Stimulated activated CD8-positive, alpha-beta memory T cell treated with anti-CD3 and anti-CD28 coated beads, Interleukin-4, amount 100 ng/mL, for 24 hours (primary cell): ENCODE measurements at regions not wholly inside any gene's neighbourhood (a gene's known extent, or its start where the extent isn't known, plus 50 kb on each side); places are given as distances from the start of the nearest gene placed in this dataset.
"Not testable (repeated sequence)": the region's sequence is repeated elsewhere in the genome, so short reads cannot be mapped to it uniquely, and the experiment has no call there.

Source experiments
- DNase-seq: peaks from one replicate; pipeline ENCODE4 v3.0.0-alpha.2; 2020; ENCODE audit warnings: low read depth

- DNase-seq = not testable (repeated sequence)
Observed at GRCh38 chr6:27826612-27826985, 85.6 kb downstream of the OR2B2 start.

GRCh38 chr6:27825848-27826611 lies 86.2 kb downstream of the OR2B2 start:
- not testable (repeated sequence) for DNase-seq

- DNase-seq = no peak
Observed at GRCh38 chr6:27825025-27825793, 87.0 kb downstream of the OR2B2 start.

- not testable (repeated sequence) for DNase-seq
Observed at GRCh38 chr6:27824211-27825024, 87.8 kb downstream of the OR2B2 start.

GRCh38 chr6:27823714-27824210 lies 88.4 kb downstream of the OR2B2 start:
- DNase-seq = not testable (repeated sequence)

- no peak for DNase-seq
Observed at GRCh38 chr6:27816906-27817305, 95.3 kb downstream of the OR2B2 start.

GRCh38 chr6:27814665-27815424 lies 97.4 kb downstream of the OR2B2 start:
- no peak for DNase-seq

GRCh38 chr6:27814415-27814664 lies 97.9 kb downstream of the OR2B2 start:
- DNase-seq = not testable (repeated sequence)

- DNase-seq = no peak
Observed at GRCh38 chr6:27812805-27813492, 99.2 kb downstream of the OR2B2 start.

- no peak for DNase-seq
Observed at GRCh38 chr6:27812078-27812804, 100.0 kb downstream of the OR2B2 start.

- no peak for DNase-seq
Observed at GRCh38 chr6:27811451-27811772, 100.8 kb downstream of the OR2B2 start.

GRCh38 chr6:27810768-27811450 lies 101.3 kb downstream of the OR2B2 start:
- no peak for DNase-seq

GRCh38 chr6:27809939-27810767 lies 102.0 kb downstream of the OR2B2 start:
- no peak for DNase-seq

GRCh38 chr6:27809067-27809938 lies 102.9 kb downstream of the OR2B2 start:
- no peak for DNase-seq

GRCh38 chr6:27808242-27809066 lies 103.7 kb downstream of the OR2B2 start:
- not testable (repeated sequence) for DNase-seq

- DNase-seq = not testable (repeated sequence)
Observed at GRCh38 chr6:27807441-27808241, 104.6 kb downstream of the OR2B2 start.
